ENCODE measurements at regions not wholly inside any gene's neighbourhood (a gene's known extent, or its start where the extent isn't known, plus 50 kb on each side); places are given as distances from the start of the nearest gene placed in this dataset.

DNA sequence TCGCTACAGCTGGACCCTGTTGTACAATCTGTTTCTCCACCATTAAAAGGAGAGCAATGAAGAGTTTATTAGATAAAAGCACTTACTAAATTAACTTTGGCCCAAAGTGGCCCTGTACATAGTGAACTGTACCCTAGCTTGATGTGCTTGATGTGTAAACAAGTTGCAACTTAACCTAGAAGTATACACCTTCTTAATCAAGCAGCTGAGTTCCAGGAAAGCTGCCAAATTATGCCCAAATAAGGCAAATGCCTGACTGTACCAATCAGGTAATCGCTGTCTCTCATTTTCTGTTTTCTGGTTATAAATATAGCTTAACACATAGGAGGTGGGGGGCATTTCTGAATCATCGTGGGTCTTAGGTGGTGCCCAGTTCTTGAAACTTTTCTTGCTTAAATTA, 704.8 kb upstream of the CBLB start:
- DNase-seq (ENCODE audit: low read depth in 2 of 3, low spot score in 2 of 3): no peak

DNA sequence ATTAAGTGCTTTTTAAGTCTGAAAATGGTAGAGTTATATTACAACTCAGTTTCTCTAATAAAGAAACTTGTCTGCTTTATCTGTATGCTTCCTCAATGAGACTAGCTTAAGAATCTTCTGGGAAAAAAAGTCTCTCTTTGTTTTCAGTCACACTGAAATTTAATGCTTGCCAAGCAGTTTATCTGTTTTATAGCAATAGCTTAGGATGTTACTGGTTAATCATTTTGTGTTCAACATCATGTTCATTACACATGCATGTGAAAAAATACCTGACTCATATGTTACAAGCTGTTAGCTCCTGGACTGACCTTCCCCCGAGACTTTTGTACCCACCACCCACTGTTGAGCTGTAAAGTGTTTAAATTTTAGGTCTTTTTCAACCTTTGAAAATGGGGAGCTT, 706.2 kb upstream of the CBLB start:
- DNase-seq (ENCODE audit: low read depth in 2 of 3, low spot score in 2 of 3): no peak

DNA sequence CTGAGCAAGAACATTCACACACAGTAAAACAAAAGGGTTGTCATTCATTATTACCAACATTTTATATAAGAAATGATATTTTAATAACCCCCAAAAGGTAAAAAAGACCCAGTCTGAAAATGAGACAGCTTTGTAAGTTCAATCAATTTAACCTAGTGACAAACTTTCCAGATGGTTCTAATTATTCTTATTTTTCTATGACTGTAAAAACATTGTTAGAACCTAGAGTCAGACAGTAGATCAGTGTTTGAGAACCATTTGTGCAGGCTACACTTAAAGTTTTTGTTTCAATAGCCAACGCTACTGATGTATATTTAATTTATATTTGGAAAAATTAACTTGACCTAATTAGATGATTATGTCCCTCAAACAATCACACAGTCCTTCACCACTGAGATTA, 708.4 kb upstream of the CBLB start:
- DNase-seq (ENCODE audit: low read depth in 2 of 3, low spot score in 2 of 3): no peak

DNA sequence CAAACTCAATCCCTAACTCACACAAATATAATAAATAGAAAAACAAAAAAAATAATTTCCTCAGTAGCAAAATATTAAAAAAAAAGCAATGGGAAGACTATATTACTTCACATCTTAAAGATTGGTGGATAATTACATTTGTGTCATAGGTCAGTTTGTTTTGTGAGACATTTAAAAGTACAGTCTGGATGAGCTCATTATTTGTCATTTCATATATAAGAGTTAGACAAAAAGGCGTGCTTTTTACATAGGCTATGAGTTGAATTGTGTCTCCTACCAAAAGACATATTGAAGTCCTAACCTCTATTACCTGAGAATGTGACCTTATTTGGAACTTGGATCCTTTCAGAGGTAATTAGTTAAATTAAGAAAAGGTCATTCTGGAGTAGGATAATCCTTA, 710.1 kb upstream of the CBLB start:
- no peak for DNase-seq (ENCODE audit: low read depth in 2 of 3, low spot score in 2 of 3)

DNA sequence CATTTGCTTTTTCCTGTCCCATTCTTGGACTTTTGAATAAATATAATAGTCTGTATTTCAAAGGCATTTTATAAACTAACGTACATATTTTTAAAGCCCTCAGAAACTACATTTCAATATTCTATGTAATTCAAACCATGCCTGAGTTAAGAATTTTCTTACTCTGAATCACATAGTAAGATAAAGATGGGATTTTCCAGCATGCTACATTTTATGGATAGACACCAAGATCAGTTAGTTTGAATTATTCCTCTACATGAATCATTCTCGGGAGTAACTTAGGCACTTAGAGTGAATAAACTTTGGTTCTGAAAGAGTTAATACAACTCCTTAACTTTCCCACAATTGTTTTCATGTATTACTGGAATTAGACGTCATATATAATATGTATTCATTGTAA, 713.3 kb upstream of the CBLB start:
- no peak for DNase-seq (ENCODE audit: low read depth in 2 of 3, low spot score in 2 of 3)

DNA sequence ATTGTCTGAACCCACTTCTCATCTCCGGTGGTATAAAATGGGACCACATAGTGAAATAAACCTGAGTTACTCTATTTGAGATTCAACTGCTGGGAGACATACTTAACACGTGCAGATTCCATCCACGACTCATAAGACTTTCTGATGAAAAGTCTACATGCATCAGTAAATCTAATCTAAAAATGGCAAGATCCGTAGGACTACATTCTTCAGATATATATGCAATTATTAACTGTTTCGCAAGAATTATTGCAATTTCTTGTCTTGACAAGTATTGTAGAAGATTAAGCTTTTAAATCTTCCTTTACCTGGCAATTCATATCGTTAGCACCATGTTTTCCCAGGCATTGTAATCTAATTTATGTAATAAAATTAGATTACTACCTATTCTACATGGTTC, 718.7 kb upstream of the CBLB start:
- DNase-seq (ENCODE audit: low read depth in 2 of 3, low spot score in 2 of 3): no peak

DNA sequence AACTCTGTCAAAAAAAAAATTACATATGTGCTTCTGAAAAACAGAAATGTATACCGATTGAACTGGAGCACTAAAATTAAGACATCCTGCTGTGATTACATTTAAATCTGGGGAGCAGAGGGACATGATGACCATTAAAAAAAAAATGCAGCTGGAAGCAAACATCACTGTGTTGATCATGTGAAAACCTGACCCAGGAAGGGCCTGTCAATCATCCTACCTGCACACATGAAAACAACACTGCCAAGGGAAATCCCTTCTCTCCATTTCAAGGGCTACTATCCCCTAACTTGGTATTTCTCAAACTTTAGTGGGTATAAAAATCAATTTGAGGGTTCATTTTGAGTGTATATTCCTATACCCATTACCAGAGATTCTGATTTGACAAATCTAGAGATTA, 719.9 kb upstream of the CBLB start:
- DNase-seq (ENCODE audit: low read depth in 2 of 3, low spot score in 2 of 3): no peak

DNA sequence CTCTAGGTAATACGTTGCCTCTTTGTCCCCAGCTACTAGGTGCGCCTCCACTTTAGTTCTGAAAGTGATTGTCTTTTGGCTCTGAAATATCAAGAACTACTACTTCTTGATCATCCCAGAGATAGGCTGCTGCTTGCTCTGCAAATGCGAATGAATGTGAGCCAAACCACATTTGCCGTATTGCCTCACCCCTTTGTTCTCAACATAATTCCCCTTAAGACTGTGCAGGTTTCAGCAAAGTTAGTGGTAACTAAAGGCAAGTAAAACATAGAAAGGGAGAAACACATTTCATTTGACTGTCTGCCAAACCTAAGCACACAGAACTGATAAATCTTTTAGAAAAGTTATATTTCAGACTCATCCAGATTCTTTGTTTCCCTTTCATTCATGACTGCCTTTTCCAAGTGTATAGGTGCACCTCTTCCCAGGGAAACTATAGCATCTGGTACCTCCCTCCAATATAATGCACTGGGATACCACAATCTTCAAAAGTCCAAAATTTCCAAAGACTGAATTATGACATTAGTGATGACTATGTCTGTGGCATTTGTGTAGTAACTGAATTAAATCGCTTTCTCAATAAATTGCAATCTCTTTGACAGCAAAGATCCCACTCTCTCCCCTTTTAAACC, 720.6 kb upstream of the CBLB start:
- DNase-seq (ENCODE audit: low read depth in 2 of 3, low spot score in 2 of 3): no peak

DNA sequence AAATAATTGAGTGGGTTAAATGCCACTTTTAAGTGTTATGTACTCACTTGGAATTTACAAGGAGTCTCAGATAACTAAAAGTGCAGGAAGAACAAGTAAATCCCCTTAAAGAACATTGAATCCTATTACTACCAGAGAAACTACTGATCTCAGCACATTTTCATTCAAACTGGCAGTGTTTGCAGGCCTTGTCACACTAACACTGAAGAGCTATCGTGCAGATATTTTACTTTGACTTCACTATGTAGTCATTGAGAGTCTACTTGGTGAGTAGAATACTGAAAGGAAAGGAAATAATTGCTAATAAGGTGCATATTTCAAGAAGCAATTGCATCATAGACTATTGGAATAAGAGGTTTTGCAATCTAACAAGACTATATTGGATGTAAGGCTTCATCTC, 721.4 kb upstream of the CBLB start:
- DNase-seq (ENCODE audit: low read depth in 2 of 3, low spot score in 2 of 3): no peak

DNA sequence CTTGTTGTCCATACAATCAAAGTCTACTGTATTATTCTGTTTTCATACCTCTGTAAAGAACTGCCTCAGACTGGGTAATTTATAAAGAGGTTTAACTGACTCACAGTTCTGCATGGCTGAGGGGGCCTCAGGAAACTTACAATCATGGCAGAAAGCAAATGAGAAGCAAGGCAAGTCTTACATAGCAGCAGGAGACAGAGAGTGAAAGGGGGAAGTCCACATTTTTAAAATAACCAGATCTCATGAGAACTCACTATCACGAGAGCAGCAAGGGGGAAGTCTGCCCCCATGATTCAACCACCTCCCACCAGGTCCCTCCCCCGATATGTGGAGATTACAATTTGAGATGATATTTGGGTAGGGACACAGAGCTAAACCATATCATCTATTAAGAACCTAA, 724.6 kb upstream of the CBLB start:
- DNase-seq (ENCODE audit: low read depth in 2 of 3, low spot score in 2 of 3): no peak

DNA sequence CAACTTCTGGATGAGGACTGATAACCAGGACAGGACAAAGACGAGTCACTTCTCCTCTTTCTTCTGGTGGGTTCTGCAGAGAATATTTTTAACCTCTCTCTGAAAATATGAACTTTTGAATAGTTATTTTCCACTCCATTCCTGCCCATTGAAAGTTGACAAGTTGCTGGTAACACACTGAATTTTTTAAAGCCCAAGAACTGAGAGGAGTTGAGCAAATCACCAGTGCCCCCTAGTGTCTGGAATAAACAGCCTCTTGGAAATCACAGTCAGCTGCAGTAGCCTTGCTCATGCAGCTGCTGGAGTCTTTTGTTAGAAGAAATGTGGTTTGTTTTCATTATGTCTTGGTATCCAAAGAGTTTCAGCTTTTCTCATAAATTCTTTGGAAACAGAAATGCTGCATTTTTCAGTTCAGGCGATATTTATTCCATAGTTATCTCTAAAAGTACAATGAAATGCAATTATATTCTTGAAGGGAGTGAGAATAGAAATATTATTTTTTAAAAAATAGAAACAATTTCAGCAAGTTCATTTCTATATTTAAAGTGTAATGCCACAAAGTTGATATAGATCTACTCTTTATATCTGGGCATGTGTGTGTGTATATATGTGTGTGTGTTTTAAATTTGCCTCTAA, 741.0 kb upstream of the CBLB start:
- DNase-seq (ENCODE audit: low read depth in 2 of 3, low spot score in 2 of 3): peak; percentile 40 to 81 (median 55)

DNA sequence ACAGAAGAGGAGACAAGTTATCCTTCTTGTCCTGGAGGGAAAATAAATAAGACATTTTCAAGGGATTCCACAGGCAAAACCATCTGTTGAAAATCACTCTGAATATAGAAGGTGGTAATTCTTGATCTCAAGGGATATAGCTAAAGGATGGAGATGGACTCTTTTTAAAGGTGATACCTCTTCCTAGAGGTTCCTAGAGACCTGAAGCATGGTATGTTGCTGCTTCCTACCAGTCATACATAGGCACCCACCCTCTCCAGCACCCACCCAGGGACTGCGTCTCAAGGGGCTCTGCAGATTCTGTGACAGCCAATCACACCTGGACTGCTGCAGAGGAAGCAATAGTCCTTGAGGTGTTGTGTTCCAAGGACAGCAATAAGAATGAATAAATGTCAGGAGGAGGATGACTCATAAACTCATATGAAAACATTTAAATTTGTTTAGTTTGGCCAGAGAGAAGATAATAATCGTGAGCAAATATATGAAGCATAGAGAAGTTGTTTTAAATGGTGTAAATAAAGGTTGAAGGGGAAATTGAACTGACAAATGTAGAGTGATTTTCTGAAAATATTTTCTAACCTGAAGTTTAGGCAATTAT, 741.6 kb upstream of the CBLB start:
- DNase-seq (ENCODE audit: low read depth in 2 of 3, low spot score in 2 of 3): no peak

DNA sequence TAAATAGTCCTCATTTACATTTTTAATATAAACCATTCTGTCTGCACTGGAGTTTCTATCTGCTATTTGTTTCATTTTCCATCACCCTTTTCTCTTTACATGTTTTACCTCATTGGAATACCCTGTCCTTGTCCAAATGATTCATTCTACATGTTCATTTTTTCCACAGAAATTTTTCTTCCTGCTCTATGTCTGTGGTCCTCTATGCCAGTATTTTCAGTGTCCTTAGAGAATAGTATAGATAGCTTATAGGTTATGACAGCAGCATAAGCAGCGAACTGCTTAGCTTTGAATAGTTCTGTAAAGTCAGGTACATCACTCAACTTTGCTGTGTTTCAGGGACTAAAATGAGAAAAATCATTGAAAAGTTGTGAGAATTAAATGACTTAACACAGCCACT, 742.3 kb upstream of the CBLB start:
- no peak for DNase-seq (ENCODE audit: low read depth in 2 of 3, low spot score in 2 of 3)

DNA sequence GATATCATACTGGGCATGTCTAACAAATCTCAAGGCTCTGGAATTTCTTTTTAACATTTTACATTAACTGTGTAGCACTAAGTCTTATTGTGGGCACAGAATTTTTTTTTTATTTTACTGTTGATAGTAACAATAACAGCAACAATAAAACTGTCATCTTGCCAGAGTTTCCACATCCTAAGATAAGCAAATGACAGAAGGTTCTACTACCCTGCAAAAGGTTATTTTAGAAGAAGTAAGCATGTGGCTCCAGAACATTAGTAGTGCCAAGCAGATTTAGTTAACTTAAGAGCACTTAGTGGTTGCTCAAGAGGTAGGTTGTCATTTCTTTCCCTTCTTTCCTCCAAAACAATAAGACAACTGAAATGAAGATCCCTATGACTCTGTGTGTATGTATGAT, 743.0 kb upstream of the CBLB start:
- no peak for DNase-seq (ENCODE audit: low read depth in 2 of 3, low spot score in 2 of 3)

DNA sequence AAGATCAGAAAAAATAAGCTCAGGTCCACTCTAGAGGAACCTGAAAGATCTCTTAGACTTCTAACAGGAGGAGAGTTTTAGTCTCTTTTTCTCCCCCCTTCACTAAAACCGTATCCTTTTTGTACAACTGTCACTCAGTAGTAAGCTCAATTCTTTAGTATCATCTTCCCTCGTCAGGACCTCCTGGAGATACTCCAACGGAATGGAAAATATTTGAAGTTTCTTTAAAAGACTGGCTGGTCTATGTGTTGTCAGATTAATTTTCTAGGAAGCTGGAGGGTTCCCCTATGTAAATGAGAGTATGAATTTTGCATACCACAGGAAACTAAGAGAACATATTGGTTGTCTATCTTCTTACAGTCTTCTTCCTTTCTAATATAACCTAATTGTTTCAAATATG, 747.7 kb upstream of the CBLB start:
- DNase-seq (ENCODE audit: low read depth in 2 of 3, low spot score in 2 of 3): no peak

DNA sequence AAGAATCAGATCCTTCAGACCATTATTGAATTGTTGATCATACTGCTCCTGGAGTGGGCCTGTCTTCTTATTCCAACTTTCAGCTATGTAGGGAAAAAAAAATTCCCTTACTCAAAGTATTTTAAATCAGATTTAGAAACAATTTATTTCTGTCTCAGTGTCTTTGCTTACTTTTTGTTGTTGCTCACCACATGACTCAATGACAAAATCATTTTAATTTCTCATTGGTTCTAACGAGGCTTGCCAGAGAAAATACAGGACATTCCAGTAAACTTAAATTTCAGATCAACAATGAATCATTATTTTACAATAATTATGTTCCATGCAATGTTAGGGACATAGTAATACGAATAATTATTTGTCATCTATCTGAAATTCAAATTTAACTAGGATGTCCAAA, 748.5 kb upstream of the CBLB start:
- DNase-seq (ENCODE audit: low read depth in 2 of 3, low spot score in 2 of 3): no peak

DNA sequence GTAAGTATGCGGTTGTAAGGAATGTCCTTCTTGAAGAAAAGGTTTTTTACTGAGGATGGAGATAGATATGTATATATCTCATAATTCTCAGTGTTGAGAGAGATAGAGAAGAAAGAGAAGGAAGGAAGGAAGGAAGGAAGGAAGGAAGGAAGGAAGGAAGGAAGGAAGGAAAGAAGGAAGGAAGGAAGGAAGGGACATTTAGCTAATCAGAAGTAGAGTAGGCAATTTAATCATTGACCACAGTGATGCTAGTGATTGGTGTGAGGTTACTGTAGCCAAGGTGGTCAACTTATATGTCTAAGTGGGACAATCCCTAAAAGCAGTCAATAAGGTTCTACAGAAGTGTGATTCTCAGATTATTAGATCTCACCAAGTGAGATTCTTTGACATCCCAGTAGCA, 751.8 kb upstream of the CBLB start:
- DNase-seq (ENCODE audit: low read depth in 2 of 3, low spot score in 2 of 3): no peak

DNA sequence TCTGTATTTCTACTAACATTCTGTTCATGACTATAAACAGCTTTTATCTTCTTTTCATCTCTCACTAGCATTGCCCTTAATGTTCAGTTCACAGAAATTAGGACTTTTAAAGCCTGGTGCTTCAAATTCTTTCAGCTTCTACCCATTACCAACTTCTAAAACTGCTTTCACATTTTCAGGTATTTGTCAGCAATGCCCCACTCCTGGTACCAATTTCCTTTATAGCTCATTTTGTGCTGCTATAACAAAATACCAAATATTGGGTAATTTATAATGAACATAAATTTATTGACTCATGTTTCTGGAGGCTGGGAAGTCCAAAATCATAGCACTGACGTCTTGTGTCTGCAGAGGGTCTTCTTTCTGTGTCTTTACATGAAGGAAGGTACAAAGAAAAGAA, 753.1 kb upstream of the CCDC54 start:
- DNase-seq (ENCODE audit: low read depth in 2 of 3, low spot score in 2 of 3): no peak

DNA sequence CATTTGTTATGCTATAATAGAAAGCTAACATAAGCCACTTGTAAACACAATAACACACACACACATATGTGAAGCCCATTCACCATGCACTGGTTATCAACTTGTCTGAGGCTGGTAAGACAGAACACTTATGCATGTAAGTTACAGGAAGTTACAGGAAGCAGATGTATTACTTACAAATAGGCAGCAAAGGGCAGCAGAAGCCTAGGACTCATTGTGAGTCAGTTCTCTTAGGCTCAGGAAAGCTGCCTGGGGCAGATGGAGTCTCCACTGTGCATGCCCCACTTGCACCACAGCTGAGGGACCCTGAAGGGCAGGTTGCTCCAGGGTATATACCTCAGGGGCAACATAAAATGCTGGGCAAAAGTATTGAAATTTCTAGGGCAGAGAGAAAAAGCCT, 748.8 kb upstream of the CCDC54 start:
- peak in 2 of 3 donors; percentile 40 to 71 for DNase-seq (ENCODE audit: low read depth in 2 of 3, low spot score in 2 of 3)

DNA sequence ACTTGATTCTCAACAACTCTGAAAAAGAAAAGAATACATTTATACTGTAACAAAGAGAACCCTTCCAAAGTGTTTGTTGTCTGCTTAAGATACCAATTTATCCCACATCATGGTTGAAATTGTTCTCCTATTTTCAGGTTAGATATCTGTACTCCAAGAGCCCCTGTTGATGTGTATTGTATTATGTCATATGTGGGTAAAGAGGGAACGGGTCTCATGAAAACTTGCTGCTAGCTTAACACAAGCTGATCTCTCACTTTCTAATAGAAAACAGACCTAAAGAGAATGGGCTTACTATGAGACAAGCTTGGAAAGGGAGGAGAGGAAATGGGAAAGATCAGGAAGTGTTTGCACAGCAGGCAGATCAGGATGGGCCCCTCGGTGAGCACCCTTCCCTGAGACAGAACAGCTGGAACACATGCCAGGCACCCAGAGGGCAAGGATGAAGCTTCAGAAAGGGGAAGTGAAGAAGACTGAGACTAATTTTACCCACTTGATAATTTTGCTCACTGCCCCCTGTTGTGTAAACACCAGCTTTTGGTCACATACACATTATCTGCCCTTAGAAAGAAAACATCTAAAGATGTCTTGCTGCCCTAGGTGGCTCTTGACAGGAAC, 747.9 kb upstream of the CCDC54 start:
- DNase-seq (ENCODE audit: low read depth in 2 of 3, low spot score in 2 of 3): peak in 1 of 3 donors; percentile 2

DNA sequence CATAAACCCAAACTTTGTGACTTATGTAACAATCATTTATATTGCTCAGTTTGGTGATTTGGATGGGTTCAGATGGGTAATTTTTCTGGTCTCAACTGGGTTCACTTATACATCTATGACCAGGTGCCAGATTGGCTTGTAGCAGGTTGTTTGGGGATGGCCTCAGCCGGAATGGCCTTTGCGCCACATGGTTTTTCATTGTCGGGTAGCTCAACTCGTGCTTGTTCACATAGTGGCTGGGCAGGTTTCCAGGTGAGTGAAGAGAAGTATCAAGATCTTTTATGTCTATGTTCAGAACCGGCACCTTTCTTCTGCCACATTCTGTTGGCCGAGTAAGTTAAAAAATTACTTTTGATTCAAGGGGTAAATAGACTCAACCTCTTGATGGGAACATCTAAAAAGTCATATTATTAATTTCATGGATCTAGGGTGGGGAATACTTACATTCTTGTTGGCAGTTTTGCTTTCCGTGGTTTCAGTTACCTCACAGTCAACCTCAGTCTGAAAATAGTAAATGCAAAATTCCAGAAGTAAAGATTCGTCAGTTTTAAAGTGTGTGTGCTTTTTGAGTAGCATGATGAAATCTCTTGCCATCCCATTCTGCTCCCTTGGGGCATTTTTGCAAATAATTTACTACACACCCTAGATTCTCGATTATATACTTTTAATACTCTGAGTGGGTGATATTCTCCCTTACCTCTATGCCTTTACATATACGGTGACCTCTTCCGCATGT, 745.7 kb upstream of the CCDC54 start:
- no peak for DNase-seq (ENCODE audit: low read depth in 2 of 3, low spot score in 2 of 3)

DNA sequence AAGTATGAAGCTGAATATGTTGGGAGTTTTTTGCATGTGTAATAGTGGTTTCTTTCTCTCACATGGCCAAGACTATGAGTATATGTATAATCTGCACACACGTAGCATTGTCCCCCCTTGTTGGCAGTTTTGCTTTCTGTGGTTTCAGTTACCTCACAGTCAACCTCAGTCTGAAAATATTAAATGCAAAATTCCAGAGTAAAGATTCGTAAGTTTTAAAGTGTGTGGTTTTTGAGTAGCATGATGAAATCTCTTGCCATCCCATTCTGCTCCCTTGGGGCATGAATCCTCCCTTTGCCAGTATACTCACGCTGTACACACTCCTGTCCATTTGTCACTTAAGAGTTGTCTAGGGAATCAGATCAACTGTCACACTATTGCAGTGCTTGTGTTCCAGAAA, 742.0 kb upstream of the CCDC54 start:
- DNase-seq (ENCODE audit: low read depth in 2 of 3, low spot score in 2 of 3): no peak
